Lung (tissue), 11 donors: ENCODE measurements at regions not wholly inside any gene's neighbourhood (a gene's known extent, or its start where the extent isn't known, plus 50 kb on each side); places are given as distances from the start of the nearest gene placed in this dataset.

Experiments used
- ATAC-seq: fragments of 200-7000 bp; cut with Tn5 transposase; one replicate; pipeline ENCODE4 v1.9.1; 2020; ENCODE audit warnings: moderate number of reproducible peaks; ENCODE audit not compliant: insufficient read depth, low FRiP score
- DNase-seq, 3 donors: peaks; one replicate each; pipeline ENCODE4 v3.0.0-alpha.2; 2013 to 2017
- H3K27ac ChIP-seq, 2 donors: one replicate each; pipeline ENCODE4 v1.5.1; 2013; ENCODE audit warnings: mild to moderate bottlenecking in 2 of 2, moderate library complexity in 2 of 2, control low read depth in 1 of 2, inconsistent platforms in 1 of 2, low read depth in 1 of 2, low read length in 1 of 2
- H3K27me3 ChIP-seq, 3 donors: one replicate each; pipeline ENCODE4 v1.5.1; 2013; ENCODE audit warnings: low read length in 2 of 3; ENCODE audit not compliant: control insufficient read depth in 3 of 3, insufficient read depth in 3 of 3
- H3K36me3 ChIP-seq, 4 donors: one replicate each; pipeline ENCODE4 v1.5.1; 2013; ENCODE audit warnings: low read length in 4 of 4, mild to moderate bottlenecking in 1 of 4, moderate library complexity in 1 of 4; ENCODE audit not compliant: control insufficient read depth in 4 of 4, insufficient read depth in 4 of 4
- H3K4me1 ChIP-seq, 5 donors: one replicate each; pipeline ENCODE4 v1.5.1; 2013; ENCODE audit warnings: low read length in 5 of 5, mild to moderate bottlenecking in 2 of 5, moderate library complexity in 1 of 5; ENCODE audit not compliant: control insufficient read depth in 5 of 5, insufficient read depth in 5 of 5
- H3K4me3 ChIP-seq: one replicate; pipeline ENCODE4 v1.5.1; 2013; ENCODE audit warnings: mild to moderate bottlenecking, control low read depth, moderate library complexity
- H3K9ac ChIP-seq, 2 donors: one replicate each; pipeline ENCODE4 v1.5.1; 2013; ENCODE audit warnings: low read length in 2 of 2, control low read depth in 1 of 2; ENCODE audit not compliant: insufficient read depth in 1 of 2
- H3K9me3 ChIP-seq, 4 donors: one replicate each; pipeline ENCODE4 v1.5.1; 2013; ENCODE audit warnings: low read length in 3 of 4, mild to moderate bottlenecking in 1 of 4, moderate library complexity in 1 of 4; ENCODE audit not compliant: control insufficient read depth in 4 of 4, insufficient read depth in 3 of 4
- WGBS, 2 donors: extraction: QIAGEN DNeasy Blood & Tissue Kit; methylation state at CpG; one replicate each; pipeline ENCODE4 v1.1.7; 2013; 5-methylcytosine and 5-hydroxymethylcytosine counted together
- TF ChIP-seq, protein P1 (sequence below): IDR thresholded peaks from 2 replicates; pipeline ENCODE4 v1.5.1; 2012; ENCODE audit warnings: mild to moderate bottlenecking; ENCODE audit errors: control extremely low read depth, extremely low read depth
- donor health status: control.
- donor health status: control.
- donor health status: Bipolar disorder and iron deficiency.
- donor health status: healthy.
- donor health status: DM: yes; HTN: yes; CAD: no.

- Histone ChIP-seq H3K27ac (no peak overlapping the region), H3K4me3 (no peak overlapping the region), H3K9me3 (no peaks in the 10 kb centered on the region), H3K9ac (no peak overlapping the region), H3K4me1 (peaks cover 0 to 4% (median 0%) of the 10 kb centered on the region in 5 donors), H3K36me3 (no peaks in the 10 kb centered on the region), H3K27me3 (no peaks in the 10 kb centered on the region)
- ATAC-seq (no peak), DNase-seq (no peak)
- WGBS, 2 donors = 74 to 78% methylated on average over 2 of the region's 2 CpGs
- TF ChIP-seq, protein P1, sequence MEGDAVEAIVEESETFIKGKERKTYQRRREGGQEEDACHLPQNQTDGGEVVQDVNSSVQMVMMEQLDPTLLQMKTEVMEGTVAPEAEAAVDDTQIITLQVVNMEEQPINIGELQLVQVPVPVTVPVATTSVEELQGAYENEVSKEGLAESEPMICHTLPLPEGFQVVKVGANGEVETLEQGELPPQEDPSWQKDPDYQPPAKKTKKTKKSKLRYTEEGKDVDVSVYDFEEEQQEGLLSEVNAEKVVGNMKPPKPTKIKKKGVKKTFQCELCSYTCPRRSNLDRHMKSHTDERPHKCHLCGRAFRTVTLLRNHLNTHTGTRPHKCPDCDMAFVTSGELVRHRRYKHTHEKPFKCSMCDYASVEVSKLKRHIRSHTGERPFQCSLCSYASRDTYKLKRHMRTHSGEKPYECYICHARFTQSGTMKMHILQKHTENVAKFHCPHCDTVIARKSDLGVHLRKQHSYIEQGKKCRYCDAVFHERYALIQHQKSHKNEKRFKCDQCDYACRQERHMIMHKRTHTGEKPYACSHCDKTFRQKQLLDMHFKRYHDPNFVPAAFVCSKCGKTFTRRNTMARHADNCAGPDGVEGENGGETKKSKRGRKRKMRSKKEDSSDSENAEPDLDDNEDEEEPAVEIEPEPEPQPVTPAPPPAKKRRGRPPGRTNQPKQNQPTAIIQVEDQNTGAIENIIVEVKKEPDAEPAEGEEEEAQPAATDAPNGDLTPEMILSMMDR = no peak
Measured at GRCh38 chr16:79728923-79729240, 128.3 kb upstream of the MAF start.

GRCh38 chr16:79728048-79728922, 127.7 kb upstream of the MAF start:
- Histone ChIP-seq H3K27ac (no peak overlapping the region), H3K9me3 (no peaks in the 10 kb centered on the region), H3K36me3 (no peaks in the 10 kb centered on the region), H3K27me3 (no peaks in the 10 kb centered on the region), H3K9ac (no peak overlapping the region), H3K4me3 (no peak overlapping the region), H3K4me1 (peaks cover 0 to 4% (median 0%) of the 10 kb centered on the region in 5 donors)
- TF ChIP-seq, protein P1 = no peak
- WGBS, 2 donors = 66 to 78% methylated on average over 4 of the region's 4 CpGs
- DNase-seq (no peak), ATAC-seq (no peak)

- ATAC-seq = no peak
- peaks cover 0 to 5% (median 0%) of the 10 kb centered on the region in 5 donors for H3K4me1 ChIP-seq
- TF ChIP-seq, protein P1 = no peak
- no peak for DNase-seq
- no peak overlapping the region for H3K9ac ChIP-seq
- no peak overlapping the region for H3K27ac ChIP-seq
- peaks cover 0 to 2% (median 0%) of the 10 kb centered on the region in 4 donors for H3K36me3 ChIP-seq
- no peaks in the 10 kb centered on the region for H3K9me3 ChIP-seq
- no peaks in the 10 kb centered on the region for H3K27me3 ChIP-seq
- no peak overlapping the region for H3K4me3 ChIP-seq
Measured at GRCh38 chr16:79726902-79727301, 126.4 kb upstream of the MAF start.

GRCh38 chr16:79725051-79725450, 124.5 kb upstream of the MAF start:
- H3K27ac ChIP-seq = no peak overlapping the region
- TF ChIP-seq, protein P1 = no peak
- peaks cover 0 to 2% (median 0%) of the 10 kb centered on the region in 4 donors for H3K36me3 ChIP-seq
- H3K4me1 ChIP-seq = peaks cover 0 to 21% (median 6%) of the 10 kb centered on the region in 5 donors
- 93% methylated on average over 4 of the region's 4 CpGs for WGBS, 2 donors
- H3K9me3 ChIP-seq = no peaks in the 10 kb centered on the region
- peak in 1 of 3 donors; percentile 33 for DNase-seq
- H3K9ac ChIP-seq = no peak overlapping the region
- no peaks in the 10 kb centered on the region for H3K27me3 ChIP-seq
- H3K4me3 ChIP-seq = no peak overlapping the region
- ATAC-seq = no peak
